Rectal smooth muscle tissue (tissue), 1 donor: ENCODE measurements at regions not wholly inside any gene's neighbourhood (a gene's known extent, or its start where the extent isn't known, plus 50 kb on each side); places are given as distances from the start of the nearest gene placed in this dataset.

Source experiments
- H3K27ac ChIP-seq: one replicate; pipeline ENCODE4 v1.7.0; 2013; ENCODE audit warnings: low read depth, low read length, inconsistent platforms
- H3K27me3 ChIP-seq: one replicate; pipeline ENCODE4 v1.7.0; 2013; ENCODE audit warnings: low read length; ENCODE audit not compliant: control insufficient read depth, insufficient read depth
- H3K36me3 ChIP-seq: one replicate; pipeline ENCODE4 v1.7.0; 2013; ENCODE audit warnings: low read length; ENCODE audit not compliant: control insufficient read depth, insufficient read depth
- H3K4me1 ChIP-seq: one replicate; pipeline ENCODE4 v1.7.0; 2013; ENCODE audit warnings: low read length; ENCODE audit not compliant: control insufficient read depth, insufficient read depth
- H3K4me3 ChIP-seq: one replicate; pipeline ENCODE4 v1.7.0; 2013; ENCODE audit warnings: low read length
- H3K9ac ChIP-seq: one replicate; pipeline ENCODE4 v1.7.0; 2013; ENCODE audit warnings: low read length

GRCh38 chr3:181805703-181806102, 94.0 kb downstream of the SOX2 start:
- no peak overlapping the region for H3K9ac ChIP-seq
- H3K27ac ChIP-seq, result no peak overlapping the region
- H3K4me3 ChIP-seq, result no peak overlapping the region
- H3K36me3 ChIP-seq, result no peaks in the 10 kb centered on the region
- H3K4me1 ChIP-seq, result no peaks in the 10 kb centered on the region
- no peaks in the 10 kb centered on the region for H3K27me3 ChIP-seq

GRCh38 chr3:181808053-181808452, 96.3 kb downstream of the SOX2 start:
- no peak overlapping the region for H3K27ac ChIP-seq
- H3K9ac ChIP-seq, result no peak overlapping the region
- no peaks in the 10 kb centered on the region for H3K36me3 ChIP-seq
- no peak overlapping the region for H3K4me3 ChIP-seq
- no peaks in the 10 kb centered on the region for H3K4me1 ChIP-seq
- no peaks in the 10 kb centered on the region for H3K27me3 ChIP-seq

- H3K36me3 ChIP-seq, result no peaks in the 10 kb centered on the region
- H3K4me3 ChIP-seq, result no peak overlapping the region
- H3K27me3 ChIP-seq, result no peaks in the 10 kb centered on the region
- no peak overlapping the region for H3K27ac ChIP-seq
- H3K4me1 ChIP-seq, result no peaks in the 10 kb centered on the region
- H3K9ac ChIP-seq, result no peak overlapping the region
Observed at GRCh38 chr3:181823716-181824115, 112.0 kb downstream of the SOX2 start.

- Histone ChIP-seq H3K27ac (no peak overlapping the region), H3K36me3 (no peaks in the 10 kb centered on the region), H3K27me3 (no peaks in the 10 kb centered on the region), H3K4me3 (no peak overlapping the region), H3K9ac (no peak overlapping the region), H3K4me1 (no peaks in the 10 kb centered on the region)
Observed at GRCh38 chr3:181824961-181825360, 113.2 kb downstream of the SOX2 start.

GRCh38 chr3:181839039-181839915, 127.6 kb downstream of the SOX2 start:
- Histone ChIP-seq H3K4me3 (no peak overlapping the region), H3K36me3 (no peaks in the 10 kb centered on the region), H3K9ac (no peak overlapping the region), H3K4me1 (no peaks in the 10 kb centered on the region), H3K27me3 (no peaks in the 10 kb centered on the region), H3K27ac (no peak overlapping the region)

- Histone ChIP-seq H3K27ac (no peak overlapping the region), H3K4me3 (no peak overlapping the region), H3K27me3 (no peaks in the 10 kb centered on the region), H3K36me3 (no peaks in the 10 kb centered on the region), H3K9ac (no peak overlapping the region), H3K4me1 (no peaks in the 10 kb centered on the region)
Observed at GRCh38 chr3:181839916-181840297, 128.2 kb downstream of the SOX2 start.

GRCh38 chr3:181844211-181844610, 132.5 kb downstream of the SOX2 start:
- no peaks in the 10 kb centered on the region for H3K27me3 ChIP-seq
- no peaks in the 10 kb centered on the region for H3K36me3 ChIP-seq
- H3K9ac ChIP-seq, result no peak overlapping the region
- no peak overlapping the region for H3K27ac ChIP-seq
- H3K4me3 ChIP-seq, result no peak overlapping the region
- H3K4me1 ChIP-seq, result no peaks in the 10 kb centered on the region

GRCh38 chr3:181847276-181847675, 135.6 kb downstream of the SOX2 start:
- no peaks in the 10 kb centered on the region for H3K4me1 ChIP-seq
- no peak overlapping the region for H3K9ac ChIP-seq
- H3K27ac ChIP-seq, result no peak overlapping the region
- H3K36me3 ChIP-seq, result no peaks in the 10 kb centered on the region
- no peak overlapping the region for H3K4me3 ChIP-seq
- H3K27me3 ChIP-seq, result no peaks in the 10 kb centered on the region

GRCh38 chr3:181851063-181851462, 139.3 kb downstream of the SOX2 start:
- Histone ChIP-seq H3K36me3 (no peaks in the 10 kb centered on the region), H3K27ac (no peak overlapping the region), H3K27me3 (no peaks in the 10 kb centered on the region), H3K4me1 (no peaks in the 10 kb centered on the region), H3K4me3 (no peak overlapping the region), H3K9ac (no peak overlapping the region)

- Histone ChIP-seq H3K27me3 (no peaks in the 10 kb centered on the region), H3K9ac (no peak overlapping the region), H3K4me1 (no peaks in the 10 kb centered on the region), H3K27ac (no peak overlapping the region), H3K4me3 (no peak overlapping the region), H3K36me3 (no peaks in the 10 kb centered on the region)
Observed at GRCh38 chr3:181855825-181856224, 144.1 kb downstream of the SOX2 start.

GRCh38 chr3:181859518-181859917, 147.8 kb downstream of the SOX2 start:
- no peaks in the 10 kb centered on the region for H3K36me3 ChIP-seq
- no peak overlapping the region for H3K27ac ChIP-seq
- no peaks in the 10 kb centered on the region for H3K27me3 ChIP-seq
- H3K4me3 ChIP-seq, result no peak overlapping the region
- no peak overlapping the region for H3K9ac ChIP-seq
- H3K4me1 ChIP-seq, result no peaks in the 10 kb centered on the region

GRCh38 chr3:181860235-181860634, 148.5 kb downstream of the SOX2 start:
- H3K27ac ChIP-seq, result no peak overlapping the region
- H3K4me1 ChIP-seq, result no peaks in the 10 kb centered on the region
- H3K9ac ChIP-seq, result no peak overlapping the region
- H3K4me3 ChIP-seq, result no peak overlapping the region
- H3K36me3 ChIP-seq, result no peaks in the 10 kb centered on the region
- no peaks in the 10 kb centered on the region for H3K27me3 ChIP-seq

- H3K4me3 ChIP-seq, result no peak overlapping the region
- no peaks in the 10 kb centered on the region for H3K36me3 ChIP-seq
- H3K9ac ChIP-seq, result no peak overlapping the region
- H3K27me3 ChIP-seq, result no peaks in the 10 kb centered on the region
- H3K4me1 ChIP-seq, result no peaks in the 10 kb centered on the region
- no peak overlapping the region for H3K27ac ChIP-seq
Observed at GRCh38 chr3:181862502-181862901, 150.8 kb downstream of the SOX2 start.
